ENCODE measurements at regions not wholly inside any gene's neighbourhood (a gene's known extent, or its start where the extent isn't known, plus 50 kb on each side); places are given as distances from the start of the nearest gene placed in this dataset.

DNA sequence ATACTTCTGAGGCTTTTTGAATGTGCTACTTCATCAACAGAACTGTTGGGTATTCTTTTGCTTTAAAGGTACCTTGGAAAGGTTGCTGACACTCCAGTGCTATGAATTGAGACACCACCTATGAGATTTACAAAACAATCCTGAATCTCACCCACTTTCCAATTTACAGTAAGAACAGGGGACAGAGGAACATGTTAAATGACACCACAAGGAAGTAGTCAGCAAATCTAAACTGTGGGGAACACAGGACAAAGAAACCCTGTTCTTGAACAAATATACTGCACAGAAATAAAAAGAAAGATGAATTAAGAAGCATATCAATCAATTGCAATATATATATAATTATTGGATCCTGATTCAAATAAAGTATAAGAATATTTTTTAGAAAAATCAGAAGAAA lies 216.7 kb upstream of the ARID1B start:
- no peak for DNase-seq

DNA sequence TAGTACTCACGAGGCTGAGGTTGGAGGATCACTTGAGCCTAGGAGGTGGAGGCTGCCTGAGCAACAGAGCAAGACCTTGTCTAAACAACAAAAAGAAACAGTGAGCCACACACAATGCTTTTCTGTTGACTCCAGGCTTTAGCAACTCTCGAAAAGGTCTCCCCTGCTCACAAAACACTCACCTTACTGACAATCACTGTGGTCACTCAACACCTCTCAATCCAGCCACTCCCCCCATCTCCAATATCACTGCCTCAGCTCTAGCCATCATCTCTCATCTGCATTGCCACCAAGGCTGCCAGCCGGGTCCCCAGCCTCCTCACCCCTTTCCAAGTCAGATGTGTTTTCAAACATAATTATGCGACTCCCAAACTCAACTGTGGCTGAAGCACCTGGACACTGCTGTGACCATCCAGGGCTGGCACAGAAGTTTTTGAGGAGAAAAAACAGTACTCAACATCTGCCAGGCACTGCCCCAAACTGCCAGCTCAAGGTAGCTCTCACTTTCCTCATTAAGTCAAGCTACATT lies 218.0 kb upstream of the ARID1B start:
- no peak for DNase-seq

DNA sequence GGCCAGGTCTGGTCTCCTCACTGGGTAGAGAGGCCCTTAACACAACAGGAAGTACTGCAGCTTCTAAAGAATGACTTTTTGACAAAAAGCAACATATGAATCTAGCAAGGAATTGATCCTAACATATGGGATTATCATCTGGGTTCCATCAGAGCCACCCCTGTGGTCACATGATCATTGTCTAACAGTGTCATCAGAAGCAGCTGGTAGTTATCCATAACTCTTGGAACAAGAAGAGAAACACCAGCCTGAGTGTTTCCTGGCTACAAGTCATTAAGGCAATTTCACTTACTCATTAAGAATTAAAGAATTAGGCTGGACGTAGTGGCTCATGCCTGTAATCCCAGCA lies 219.3 kb upstream of the ARID1B start:
- no peak for DNase-seq

DNA sequence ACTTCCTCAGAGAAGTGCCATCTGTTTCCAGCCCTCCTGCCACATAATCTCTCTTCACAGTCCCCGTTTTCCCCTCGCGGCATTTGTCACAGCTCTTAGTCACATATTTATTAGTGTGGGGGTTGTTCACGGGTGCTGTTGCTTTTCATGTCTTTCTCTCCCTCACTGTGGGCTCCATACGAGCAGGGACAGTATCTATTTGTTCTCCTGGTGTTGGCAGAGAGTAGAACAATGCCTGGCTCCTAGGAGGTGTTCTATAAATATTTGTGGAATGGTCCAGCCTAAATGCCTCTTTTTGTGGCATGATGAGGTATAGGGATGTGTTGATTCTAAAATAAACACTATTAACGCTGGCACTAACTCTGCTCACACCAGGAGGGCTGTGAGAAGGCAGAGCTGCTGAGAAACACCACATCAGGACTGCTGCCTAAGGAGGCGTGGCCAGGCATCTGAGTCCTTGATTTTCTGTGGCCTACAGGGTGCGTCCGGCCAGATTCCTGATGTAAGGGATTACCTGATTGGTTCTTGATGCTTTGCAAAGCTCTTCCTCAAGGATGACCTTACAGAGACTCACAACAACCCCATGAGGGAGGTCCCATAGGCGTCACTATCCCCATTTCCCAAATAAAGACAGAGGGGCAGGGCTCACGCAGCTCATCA lies 219.8 kb upstream of the ARID1B start:
- DNase-seq = peak in 1 of 2 experiments; percentile 11

DNA sequence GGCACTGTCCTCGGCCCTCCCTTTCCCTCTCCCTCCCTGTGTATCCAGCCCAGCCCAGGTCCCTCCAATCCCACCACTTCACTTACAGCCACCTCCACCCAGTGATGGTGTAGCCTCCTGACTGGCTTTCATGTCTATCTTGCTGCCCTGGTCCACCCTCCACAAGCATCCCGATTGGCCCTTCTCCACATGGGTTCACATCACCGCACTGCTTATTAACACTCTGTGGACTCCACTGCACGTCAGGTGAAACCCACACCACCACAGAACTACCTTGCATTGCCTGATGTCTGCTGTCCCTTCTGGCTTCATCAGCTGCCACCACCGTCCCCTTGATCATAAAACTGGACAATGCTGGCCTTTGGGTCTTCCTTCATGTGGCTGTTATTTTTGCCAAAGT lies 220.4 kb upstream of the ARID1B start:
- no peak for DNase-seq

DNA sequence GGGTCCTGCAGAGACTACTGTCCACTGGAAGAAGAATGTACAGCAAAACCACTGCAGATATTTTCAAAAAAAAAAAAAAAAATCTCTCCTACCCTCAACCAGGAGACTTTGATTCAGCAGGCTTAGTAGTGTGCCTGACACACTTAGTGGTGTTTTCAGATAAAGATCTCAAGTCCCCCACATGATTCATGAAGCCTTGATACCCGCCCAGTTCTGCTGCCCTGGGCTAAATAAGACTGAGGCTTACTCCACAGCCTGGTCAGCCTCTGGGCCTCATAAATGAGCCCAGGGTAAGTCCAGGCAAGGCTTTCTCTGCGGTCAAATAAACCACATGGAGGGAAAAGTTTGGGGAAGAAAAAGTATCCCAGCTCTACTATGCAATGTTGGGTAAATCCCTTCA lies 222.1 kb upstream of the ARID1B start:
- DNase-seq = no peak

DNA sequence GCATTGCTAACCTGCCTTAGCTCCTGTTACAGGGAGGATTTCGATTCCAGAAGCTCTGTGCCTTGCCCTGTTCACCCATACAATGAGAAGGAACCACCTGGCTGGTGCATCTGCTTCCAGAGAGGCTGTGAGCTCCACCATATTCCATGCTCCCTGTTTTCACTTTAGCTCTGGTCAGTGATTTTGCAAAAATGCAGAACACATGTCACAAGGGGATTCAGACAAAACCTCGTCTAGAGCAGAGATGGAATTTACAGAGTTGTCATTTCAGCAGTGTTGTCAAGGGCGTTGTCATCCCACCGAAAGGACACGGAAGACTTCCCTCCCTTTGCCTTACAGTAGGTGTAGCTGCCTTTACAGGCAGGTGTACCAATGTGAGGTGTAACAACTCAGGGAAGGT lies 223.0 kb upstream of the ARID1B start:
- no peak for DNase-seq

DNA sequence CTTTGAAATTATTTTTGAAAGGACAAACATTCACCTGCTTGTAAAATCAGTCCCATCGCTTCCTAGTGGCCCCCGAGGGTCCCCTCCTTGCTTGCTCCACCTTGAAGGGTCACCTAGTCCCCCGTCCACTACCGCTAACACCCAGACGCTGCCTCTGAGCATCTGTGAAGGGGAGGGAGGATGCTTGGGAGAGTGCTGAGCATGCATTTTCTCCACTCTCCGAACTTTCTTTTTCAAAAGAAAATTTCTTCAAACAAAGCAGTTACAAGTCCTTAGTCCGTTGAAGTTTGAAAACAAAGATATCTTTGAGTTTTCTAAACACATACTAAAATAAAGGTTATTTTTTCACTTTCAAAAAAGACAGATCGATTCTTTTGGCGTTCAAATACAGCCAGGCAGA lies 224.3 kb upstream of the ARID1B start:
- no peak for DNase-seq

DNA sequence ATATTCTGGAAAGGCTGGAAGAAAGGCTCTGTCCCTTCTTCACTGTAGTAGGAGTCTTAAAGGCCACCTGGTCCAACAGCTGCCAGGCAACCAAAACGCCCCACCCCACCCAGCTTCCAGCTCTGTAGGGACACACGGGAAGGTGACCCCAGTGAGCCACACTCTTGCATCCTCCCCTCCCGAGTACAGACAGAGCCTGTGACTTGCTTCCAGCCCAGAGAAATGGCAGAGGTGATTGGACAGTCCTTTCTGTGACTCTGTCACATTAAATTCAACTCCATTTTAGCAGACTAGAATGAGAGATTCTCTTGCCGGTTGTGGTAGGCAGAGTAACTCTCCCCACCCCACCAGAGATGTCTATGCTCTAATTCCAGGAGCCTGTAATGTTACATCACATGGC lies 226.2 kb upstream of the ARID1B start:
- DNase-seq = no peak

DNA sequence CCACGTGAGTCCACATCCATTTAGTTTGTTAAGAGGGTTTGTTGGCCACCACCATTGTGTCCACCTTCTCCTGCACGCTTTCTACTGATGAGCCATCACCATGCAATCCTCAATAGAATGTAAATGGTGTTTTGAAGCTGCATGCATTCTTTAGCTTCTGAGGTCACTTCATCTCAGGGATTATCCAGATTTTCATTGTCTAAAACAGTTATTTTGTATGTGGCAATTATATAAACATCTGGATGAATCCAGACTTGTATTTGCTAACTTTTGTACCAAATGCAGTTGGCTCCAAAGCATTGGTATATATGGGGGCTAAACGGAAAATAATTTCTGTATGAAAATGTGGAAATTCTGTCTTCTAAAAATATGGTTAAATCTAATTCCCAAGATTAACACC lies 231.2 kb upstream of the ARID1B start:
- DNase-seq = no peak

DNA sequence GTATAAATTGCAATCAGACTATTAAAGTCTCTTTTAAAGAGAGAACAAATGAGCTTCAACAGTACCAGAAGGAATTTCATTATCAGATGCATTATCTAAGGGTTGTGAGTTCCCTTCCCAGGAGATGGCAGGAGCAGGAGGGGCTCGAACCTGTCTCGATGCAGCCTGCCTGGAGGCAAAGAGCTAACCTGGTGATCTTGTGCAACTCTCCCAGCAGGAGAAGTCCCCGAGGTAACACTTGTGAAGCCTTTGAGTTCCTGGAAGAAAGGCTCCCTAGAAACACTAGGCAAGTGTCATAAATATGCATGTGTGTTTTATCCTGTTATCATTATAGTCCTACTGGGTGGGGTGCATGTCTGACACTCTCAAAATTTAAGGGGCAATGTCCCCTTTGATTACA lies 232.2 kb upstream of the ARID1B start:
- DNase-seq = no peak

DNA sequence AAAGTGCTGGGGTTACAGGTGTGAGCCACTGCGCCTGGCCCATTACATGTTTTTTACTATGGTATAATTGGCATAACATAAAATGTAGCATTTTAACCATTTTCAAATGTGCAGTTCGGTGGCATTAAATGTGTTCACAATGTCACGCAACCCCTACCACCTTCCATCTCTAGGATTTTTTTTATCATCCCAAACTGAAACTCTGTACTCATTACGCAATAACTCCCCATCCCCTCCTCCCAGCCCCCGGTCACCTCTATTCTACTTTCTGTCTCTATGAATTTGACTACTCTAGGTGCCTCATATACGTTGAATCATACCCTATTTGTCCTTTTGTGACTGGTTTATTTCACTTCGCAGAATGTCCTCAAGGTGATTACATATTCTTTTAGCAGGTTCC lies 233.1 kb upstream of the ARID1B start:
- no peak for DNase-seq

DNA sequence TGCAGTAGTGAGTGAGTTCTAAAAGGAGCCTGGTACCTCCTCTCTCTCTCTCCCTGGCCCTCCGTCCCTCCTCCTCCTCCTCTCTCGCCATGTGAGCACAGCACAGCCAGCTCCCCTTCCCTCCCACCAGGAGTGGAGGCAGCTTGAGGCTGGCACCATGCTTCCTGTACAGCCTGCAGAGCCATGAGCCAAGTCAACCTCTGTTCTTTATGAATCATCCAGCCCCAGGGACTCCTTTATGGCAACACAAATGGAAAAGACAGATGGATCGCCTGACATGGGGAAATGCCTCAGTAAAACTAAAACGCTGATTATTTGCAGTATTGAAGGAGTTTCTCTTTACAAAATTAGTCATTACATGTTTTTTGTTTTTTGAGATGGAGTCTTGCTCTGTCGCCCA lies 233.7 kb upstream of the ARID1B start:
- no peak for DNase-seq

DNA sequence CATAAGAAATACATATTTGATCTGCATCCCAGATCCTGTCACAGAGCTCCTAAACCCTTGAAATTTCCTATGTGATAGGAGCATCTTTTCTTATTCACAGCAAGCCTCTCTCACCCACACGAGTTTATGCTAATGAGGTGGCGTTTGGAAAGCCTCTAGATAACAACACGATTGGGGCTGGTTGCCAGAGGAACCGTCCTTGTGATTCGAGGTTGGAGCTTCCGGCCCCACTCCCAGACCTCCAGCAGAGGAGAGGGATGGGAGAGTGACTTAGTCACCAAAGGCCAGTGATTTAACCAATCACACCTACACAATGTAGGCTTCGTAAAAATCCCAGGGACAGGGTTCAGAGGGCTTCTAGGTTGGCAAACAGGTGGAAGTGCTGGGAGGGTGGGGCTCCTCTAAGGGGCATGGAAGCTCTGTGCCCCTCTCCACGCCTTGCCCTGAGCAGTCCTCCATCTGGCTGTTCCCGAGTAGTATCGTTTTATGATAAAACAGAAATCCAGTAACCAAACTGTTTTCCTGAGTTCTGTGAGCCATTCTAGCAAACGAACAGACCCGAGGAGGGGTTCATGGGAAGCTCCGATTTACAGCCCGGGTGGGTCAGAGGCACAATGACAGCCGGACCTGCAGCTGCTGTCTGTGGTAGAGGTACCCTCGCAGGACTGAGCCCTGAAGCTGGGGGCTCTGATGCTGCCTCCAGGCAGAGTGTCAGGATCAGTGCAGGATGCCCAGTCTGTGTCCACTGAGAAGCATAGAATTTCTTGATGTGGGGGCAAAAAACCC lies 238.1 kb upstream of the ARID1B start:
- no peak for DNase-seq

DNA sequence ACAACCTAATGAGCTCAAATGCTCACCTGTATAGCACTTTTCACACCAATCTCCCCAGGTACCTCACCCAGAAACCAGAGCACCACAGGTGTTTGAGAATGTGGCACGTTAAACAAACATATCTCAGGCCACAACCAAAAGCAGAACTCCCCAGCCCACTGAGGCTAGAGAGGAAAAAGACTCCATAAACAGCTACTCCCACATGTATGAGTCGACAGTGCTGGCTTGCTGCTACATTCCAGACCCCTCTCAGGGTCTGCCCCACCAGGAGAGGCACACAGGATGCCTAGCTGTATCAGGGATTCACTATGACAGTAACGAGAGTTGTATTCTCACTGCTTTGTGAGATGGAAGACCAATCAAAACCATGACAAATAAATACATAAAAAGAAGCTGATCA lies 242.6 kb upstream of the ARID1B start:
- no peak for DNase-seq

DNA sequence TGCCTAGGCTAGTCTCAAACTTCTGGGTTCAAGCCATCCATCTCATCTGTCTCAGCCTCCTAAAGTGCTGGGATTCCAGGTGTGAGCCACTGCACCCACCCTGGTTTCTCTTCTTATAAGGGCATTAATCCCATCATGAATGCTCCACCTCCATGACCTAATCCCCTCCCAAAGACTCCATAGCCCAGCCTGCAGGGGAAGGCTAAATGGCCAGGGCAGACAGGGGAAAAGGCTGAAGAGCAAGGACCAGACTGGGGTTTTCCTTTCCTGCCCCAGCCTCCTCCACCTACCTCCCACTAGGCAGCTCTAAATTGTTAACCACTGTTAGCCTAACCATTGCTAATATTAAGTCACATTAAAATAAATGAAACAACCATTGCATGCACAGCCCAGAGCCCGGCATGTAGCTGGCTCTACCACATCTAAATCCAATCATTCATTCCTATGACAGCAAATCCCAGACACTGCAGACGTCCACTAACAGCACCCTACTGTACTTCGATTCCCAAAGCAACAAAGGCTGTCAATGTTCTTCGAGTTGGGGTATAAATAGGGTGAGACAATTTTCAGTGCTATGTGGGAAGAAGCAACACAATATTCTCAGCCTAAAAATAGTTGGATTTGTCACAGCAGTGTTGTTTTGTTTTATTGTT lies 243.2 kb upstream of the ARID1B start:
- DNase-seq = no peak

DNA sequence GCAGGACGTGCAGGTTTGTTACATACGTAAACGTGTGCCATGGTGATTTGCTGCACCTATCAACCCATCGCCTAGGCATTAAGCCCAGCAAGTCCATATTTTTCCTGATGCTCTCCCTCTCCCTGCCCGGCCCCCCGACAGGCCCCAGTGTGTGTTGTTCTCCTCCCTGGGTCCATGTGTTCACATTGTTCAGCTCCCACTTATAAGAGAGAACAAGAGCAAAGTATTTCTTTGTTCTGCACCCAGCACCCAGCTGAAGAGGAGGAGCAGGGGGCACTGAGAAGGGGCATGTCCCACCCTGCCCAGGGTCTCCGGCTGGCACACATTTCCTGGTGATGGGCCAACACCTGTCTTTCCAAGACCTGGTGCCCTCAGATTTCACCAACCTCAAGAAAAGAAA lies 251.1 kb upstream of the ARID1B start:
- no peak for DNase-seq

DNA sequence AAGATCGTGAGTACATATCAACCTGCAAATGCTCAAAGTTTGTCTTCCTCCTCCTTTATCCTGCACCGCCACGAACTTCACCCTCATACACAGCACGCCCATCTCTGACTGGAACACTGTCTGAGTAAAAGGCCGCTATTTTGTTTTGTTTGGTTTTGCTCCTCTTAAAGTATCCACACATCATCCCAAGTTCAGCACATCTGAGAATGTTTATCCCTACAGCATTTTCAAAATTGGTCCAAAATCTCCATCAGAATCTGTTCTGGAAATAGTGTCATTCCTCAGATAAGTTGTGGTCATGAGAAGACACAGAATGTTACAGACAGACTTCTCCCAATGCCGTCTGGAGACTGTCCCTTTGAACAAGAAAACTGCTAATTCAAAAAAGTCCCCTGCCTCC lies 251.6 kb upstream of the ARID1B start:
- no peak for DNase-seq

DNA sequence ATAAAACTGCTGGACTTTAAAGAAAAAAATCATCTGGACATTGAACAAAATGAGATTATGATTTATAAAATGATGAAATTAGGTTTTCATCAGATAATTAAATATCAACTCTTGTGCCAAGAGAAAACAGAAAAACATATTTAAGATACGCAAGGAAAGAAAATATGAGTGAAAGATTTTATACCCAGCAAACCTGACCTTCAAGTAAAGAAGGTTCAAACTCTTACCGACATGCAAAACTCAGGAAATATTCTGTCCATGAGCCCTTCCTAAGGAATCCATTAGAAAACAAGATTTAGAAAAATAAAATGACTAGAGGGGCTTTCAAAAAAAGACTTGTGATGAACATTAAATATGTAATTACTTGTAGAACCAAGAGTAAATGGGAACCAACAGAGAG lies 257.2 kb upstream of the ARID1B start:
- no peak for DNase-seq

DNA sequence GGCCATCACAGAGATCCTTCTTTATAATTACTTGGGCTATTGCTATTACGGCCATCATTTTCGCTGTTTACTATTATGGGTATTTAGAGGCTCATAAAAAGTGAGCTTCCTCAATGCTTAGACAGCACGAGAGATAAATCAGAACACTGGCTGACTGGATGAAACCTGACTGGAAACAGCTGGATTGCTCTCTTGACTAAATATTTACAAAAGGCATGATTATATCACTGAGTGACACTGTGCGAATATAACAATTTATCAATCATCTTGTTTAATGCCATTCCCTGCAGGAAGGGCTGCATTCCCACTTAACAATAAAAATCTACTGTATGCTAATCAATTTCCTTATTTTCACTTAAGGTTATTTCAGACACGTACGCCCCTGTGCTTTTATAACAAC lies 260.1 kb upstream of the ARID1B start:
- DNase-seq = no peak

DNA sequence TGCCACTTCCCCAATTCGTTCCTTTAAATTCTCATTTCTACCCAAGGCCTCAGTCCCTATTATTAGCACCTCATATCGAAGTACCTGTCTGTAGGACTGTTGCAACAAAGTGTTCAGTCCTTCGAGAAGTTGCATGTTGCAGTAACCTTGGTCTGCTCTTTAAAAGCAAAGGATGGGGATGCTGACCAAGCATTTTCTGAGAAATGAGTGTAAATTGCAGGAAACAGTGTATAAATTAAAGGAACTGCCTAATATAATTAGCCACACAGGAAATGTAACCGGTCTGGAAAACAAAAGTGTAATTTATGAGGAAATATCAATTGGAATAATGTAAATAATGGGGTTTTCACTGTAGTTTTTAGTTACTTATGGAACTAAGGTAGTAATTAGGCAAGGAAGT lies 261.9 kb upstream of the ARID1B start:
- no peak for DNase-seq

DNA sequence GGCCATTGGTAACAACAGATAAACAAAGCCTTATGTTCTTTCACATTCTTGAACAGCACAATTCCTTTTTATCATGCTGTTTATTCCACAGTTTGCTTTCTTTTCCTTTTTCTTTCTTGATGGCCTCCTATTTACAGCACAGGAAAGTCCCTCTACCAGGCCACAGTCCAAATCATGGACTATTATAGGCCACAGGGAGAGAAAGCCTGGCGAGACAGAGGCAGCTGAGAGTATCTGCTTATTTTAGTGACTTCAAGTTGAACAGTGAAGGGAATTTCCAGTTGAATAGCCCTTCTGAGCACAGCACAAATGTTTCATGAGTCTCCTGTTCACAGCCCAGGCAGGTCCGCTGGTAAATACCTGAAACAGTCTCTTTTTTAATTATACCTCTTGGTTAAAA lies 263.7 kb upstream of the ARID1B start:
- no peak for DNase-seq

DNA sequence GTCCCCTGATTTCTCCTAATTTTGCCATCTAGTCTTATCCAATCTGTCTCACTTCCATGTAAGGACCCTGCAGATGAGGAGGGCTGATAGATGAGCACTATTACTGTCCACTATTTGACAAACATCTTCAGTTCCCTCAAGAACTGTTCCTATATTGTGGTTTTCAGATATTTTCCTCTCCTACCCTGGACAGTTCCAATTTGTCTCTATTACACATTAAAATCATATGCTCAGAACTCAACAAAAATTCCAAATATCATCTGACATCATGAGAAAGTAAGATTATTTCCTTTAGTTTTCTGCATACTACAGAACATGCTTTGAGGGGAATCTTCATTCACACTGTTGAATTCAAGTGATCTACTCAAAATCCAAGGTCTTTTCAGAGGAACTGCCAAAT lies 265.6 kb upstream of the ARID1B start:
- DNase-seq = no peak

DNA sequence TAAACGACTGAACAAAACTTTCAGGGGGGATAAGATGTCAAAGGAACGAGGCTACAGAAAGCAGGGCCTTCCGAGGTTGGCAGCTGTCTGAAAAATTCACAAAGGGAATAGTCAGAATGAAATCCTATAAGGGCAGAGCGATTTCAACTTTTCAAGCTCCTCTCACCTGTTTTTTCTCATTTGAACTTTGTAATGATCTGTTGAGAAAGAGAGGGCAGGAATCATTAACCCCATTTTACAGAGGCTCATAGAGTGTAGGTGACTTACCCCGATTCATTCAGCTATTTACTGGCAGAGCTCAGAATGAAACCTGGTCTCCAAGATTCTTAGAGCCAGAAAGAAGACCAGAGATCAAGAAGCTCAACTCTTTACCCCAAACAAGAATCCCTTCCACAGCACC lies 266.1 kb upstream of the ARID1B start:
- no peak for DNase-seq

All from NCI-H187 (cell line).